IMR-90 (cell line): ENCODE measurements at regions not wholly inside any gene's neighbourhood (a gene's known extent, or its start where the extent isn't known, plus 50 kb on each side); places are given as distances from the start of the nearest gene placed in this dataset.

Experiments used
- BHLHE40 ChIP-seq: fragments of 150-350 bp; IDR thresholded peaks from 2 replicates; pipeline ENCODE4 v1.6.1; 2016; ENCODE audit warnings: mild to moderate bottlenecking, low read depth, low read length
- CEBPB ChIP-seq: IDR thresholded peaks from 2 replicates; pipeline ENCODE4 v1.6.1; 2012; ENCODE audit warnings: low read depth, low read length, improper control_type of control experiment
- CHD1 ChIP-seq: IDR thresholded peaks from 2 replicates; pipeline ENCODE4 v1.6.1; 2012; ENCODE audit warnings: low read depth, low read length, improper control_type of control experiment
- CTCF ChIP-seq: conservative IDR thresholded peaks from 2 replicates; pipeline ENCODE4 v1.5.1; 2012; ENCODE audit warnings: mild to moderate bottlenecking, low read depth, low read length, improper control_type of control experiment
- ELK1 ChIP-seq: fragments of 150-350 bp; IDR thresholded peaks from 2 replicates; pipeline ENCODE4 v1.6.1; 2016; ENCODE audit warnings: low read depth, mild to moderate bottlenecking, low read length, moderate library complexity, borderline replicate concordance
- FOS ChIP-seq: fragments of 150-350 bp; IDR thresholded peaks from 2 replicates; pipeline ENCODE4 v1.6.1; 2016; ENCODE audit warnings: low read depth, low read length
- MAFK ChIP-seq: IDR thresholded peaks from 2 replicates; pipeline ENCODE4 v1.6.1; 2012; ENCODE audit warnings: low read depth, low read length, improper control_type of control experiment
- MXI1 ChIP-seq: IDR thresholded peaks from 2 replicates; pipeline ENCODE4 v1.6.1; 2012; ENCODE audit warnings: low read depth, mild to moderate bottlenecking, low read length, moderate library complexity, borderline replicate concordance
- NFE2L2 ChIP-seq: fragments of 150-350 bp; IDR thresholded peaks from 2 replicates; pipeline ENCODE4 v1.6.1; 2016; ENCODE audit warnings: low read depth, mild to moderate bottlenecking, low read length
- POLR2A ChIP-seq: IDR thresholded peaks from 2 replicates; pipeline ENCODE4 v1.6.1; 2012; ENCODE audit warnings: mild to moderate bottlenecking, low read depth, low read length
- RAD21 ChIP-seq: IDR thresholded peaks from 2 replicates; pipeline ENCODE4 v1.6.1; 2012; ENCODE audit warnings: low read length, improper control_type of control experiment
- RCOR1 ChIP-seq: IDR thresholded peaks from 2 replicates; pipeline ENCODE4 v1.6.1; 2012; ENCODE audit warnings: mild to moderate bottlenecking, low read length, improper control_type of control experiment; ENCODE audit not compliant: insufficient replicate concordance
- RFX5 ChIP-seq: IDR thresholded peaks from 2 replicates; pipeline ENCODE4 v1.8.0; 2012; ENCODE audit warnings: low read depth, mild to moderate bottlenecking, low read length, moderate library complexity
- USF2 ChIP-seq: fragments of 150-350 bp; IDR thresholded peaks from 2 replicates; pipeline ENCODE4 v1.6.1; 2017; ENCODE audit warnings: mild to moderate bottlenecking, antibody characterized with exemption, low read length, low read depth

- TF ChIP-seq POLR2A = no peak
- no peak for TF ChIP-seq CTCF
- no peak for TF ChIP-seq USF2
- no peak for TF ChIP-seq RAD21
- no peak for TF ChIP-seq RCOR1
- TF ChIP-seq CEBPB = no peak
- TF ChIP-seq FOS = no peak
- no peak for TF ChIP-seq BHLHE40
- TF ChIP-seq CHD1 = no peak
- no peak for TF ChIP-seq MXI1
- no peak for TF ChIP-seq MAFK
- TF ChIP-seq RFX5 = no peak
- no peak for TF ChIP-seq NFE2L2
- no peak for TF ChIP-seq ELK1
These were observed 684.7 kb downstream of the METTL15 start for GRCh38 chr11:28792856-28793255.
